GM19023 (cell line): ENCODE measurements at regions not wholly inside any gene's neighbourhood (a gene's known extent, or its start where the extent isn't known, plus 50 kb on each side); places are given as distances from the start of the nearest gene placed in this dataset.
"Not testable (repeated sequence)": the region's sequence is repeated elsewhere in the genome, so short reads cannot be mapped to it uniquely, and the experiment has no call there.

Experiments
- ATAC-seq: cut with Tn5 transposase; IDR thresholded peaks from one replicate; pipeline ENCODE4 v1.9.1; 2021; ENCODE audit warnings: mild to moderate bottlenecking, moderate library complexity; ENCODE audit not compliant: unreplicated experiment

DNA sequence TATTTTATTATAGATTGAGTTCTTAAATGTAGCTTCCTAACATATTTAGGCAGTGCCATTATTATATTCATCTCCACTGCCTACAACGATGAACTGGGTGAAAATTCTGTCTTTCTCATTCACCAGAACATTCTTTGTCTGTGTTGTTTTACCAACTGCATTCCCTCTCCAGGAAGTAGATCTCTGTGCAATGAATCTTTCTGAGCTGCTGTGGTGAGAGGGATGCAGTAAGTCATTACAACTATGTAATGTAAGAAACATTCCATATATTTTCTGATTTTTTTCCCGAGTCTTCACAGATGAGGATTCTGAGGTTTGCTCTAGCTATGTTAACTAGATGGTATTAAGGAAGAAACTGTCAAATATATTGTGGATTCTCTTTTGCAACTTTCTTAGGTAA lies 811.9 kb upstream of the PCDH7 start:
- ATAC-seq = no peak

DNA sequence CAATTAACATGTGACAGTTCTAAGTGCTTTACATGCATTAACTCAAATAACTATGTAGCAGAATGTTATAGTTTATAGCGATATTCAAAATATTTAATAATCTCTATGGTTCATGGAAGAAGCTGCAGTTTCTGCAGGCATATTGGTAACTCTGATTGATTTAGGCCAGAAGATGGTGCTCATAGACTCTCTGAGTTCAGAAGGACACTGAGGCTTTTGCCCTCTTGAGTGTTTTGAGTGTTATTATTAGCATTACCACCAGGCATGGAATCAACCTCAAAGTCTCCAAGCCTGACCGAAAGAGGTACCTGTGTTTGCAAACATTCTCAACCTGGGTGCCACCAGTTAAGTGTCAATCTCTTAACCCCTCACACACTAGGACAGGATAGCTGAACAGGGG lies 792.3 kb upstream of the PCDH7 start:
- no peak for ATAC-seq

DNA sequence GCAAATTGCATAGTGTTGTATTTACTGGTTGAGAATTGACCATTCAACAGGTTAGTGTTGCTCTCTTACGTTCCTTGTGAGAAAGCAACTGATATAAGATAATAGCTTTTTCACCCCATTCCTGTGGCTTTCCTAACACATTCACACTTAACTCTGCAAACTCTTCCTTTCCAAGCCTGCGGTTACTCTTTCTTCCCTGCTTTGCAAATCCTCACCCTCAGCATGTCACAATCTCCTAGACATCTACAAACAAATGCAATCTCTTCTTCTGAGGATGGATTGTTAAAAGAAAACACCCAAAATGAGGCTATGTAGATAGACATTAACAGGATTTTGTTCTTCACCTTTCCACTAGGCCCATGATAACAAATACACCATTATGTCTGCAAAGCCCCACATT lies 771.7 kb upstream of the PCDH7 start:
- ATAC-seq = no peak

DNA sequence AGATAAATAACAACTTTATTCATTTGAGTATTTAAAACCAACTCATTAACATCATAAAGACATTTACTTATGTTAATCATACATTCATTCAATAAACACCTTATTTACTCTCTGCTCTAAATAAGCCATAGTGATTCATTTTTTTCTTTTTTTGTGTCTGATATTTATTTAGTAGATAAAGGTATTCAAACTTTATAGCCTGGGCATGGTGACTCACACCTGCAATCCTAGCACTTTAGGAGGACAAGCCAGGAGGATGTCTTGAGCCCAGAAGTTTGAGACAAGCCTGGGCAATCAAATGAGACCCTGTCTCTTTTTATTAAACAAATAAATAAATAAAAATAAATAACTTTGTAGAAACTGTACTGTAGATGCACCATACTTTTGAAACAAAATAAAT lies 771.3 kb upstream of the PCDH7 start:
- no peak for ATAC-seq

DNA sequence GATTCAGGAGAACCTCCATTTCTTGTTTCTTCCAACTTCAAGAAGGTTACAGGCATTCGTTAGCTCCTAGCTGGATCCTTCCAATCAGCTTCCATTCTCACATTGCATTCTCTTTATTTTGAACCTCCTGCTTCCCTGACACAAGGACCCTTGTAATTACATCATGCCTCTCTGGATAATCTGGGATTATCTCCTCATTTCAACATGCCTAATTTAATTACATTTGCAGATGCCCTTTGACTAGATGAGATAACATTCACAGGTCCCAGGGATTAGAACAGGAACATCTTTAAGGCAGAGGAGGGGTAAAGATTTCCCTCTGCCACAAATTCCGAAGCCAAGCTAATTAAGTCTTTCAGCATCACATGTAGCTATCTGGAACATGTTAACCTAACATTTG lies 753.8 kb upstream of the PCDH7 start:
- ATAC-seq = no peak

DNA sequence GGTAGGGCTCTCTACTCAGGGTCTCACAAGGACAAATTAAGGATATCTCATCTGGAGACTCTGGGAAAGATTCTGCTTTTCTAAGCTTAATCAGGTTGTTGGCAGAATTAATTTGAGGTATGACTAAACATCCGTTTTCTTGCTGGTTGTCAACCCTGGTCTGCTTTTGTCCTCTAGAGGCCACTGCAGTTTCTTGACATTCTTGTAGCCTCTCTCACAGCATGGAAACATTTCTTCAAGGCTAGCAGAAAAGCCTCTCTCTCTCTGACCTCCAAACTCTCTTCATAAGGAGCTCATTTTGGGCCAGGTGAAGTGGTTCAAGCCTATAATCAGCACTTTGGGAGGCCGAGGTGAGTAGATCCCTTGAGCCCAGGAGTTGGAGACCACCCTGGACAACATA lies 749.5 kb upstream of the PCDH7 start:
- ATAC-seq = no peak

DNA sequence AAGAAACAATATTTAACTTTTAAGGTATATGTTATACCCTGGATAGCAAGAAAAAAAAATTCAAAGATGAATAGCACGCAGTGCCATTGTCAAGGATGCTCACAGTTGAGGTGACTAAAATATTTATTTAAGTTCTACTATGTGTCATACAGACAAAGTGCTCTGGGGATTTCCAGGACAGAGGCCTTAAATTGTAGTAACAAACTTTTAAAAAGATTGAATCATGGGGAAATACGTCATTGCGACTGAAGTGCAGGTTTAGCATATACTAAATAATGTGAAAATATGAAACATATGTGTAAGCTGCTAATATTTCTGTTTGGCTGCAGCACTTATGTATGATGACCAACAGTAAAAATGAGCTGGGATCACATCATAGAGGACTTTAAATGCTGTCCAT lies 748.0 kb upstream of the PCDH7 start:
- no peak for ATAC-seq

DNA sequence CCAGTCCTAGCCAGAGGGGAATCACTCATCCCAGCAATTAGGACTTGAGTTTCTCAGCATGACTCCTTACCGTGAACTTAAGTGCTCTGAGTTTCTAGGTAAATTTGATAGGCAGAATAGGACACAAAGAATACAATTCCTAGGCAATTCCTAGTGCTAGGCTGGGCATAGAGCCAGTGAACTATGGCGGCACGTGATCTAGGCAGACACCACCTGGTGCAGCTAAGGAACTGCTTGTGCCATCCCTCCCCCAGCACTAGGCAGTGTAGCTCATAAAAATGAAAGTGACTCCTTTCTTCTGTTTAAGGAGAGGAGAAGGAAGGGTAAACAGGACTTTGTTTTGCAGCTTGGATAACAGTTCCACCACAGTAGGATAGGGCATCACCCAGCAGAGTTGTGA lies 736.3 kb upstream of the PCDH7 start:
- no peak for ATAC-seq

DNA sequence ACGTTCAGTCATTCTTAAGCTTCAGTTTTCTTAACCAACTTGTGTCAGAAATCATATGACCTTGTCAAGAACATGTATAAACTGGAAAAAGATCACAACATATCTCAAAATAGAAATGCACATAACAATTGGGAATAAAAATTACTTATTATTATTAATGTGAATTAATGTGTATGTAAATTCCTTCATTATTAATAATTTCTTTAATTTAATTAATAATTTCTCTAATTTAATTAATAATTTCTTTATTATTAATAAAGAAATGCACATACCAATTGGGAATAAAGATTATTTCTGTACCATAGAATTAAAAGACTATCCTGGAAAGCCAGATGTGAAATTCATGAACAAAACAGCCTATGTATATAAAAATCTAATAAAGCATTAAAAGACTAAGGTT lies 718.5 kb upstream of the PCDH7 start:
- no peak for ATAC-seq

DNA sequence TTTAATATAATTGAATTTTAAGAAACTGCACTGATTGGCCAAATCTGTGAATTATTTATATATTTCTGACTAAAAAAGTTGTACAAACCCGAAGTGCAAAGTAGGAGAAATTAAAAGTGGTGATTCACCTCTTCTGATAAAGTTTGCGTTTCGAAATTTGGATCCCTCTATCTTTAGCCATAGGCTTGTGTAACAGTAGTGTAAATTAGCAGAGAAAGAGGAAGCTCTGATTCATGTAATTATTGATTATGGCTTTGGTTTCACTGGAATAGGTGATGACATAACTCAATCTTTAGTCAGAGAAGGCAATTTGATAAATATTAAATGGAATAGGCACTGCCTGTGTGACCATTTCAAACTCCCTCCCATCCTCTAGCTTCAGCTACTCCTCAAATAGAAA lies 717.8 kb upstream of the PCDH7 start:
- no peak for ATAC-seq

DNA sequence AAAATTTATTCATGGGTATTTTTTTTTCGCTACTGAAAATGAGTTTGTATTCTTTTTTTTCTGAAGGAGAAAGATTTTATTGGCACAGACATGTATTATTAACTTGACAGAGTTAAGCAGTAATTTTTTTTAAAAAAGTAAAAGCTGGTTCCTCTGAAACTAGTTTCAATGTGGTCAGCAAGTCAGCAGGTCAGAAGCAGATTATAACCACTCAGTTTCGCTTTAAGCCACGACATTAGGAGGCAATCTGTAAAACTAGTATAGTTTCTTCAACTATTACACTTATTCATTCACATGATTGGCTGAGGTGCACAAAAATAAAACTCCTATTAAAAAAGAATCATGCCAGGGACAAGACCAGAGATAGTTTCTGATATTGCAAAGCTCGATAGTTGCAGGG lies 714.2 kb upstream of the PCDH7 start:
- ATAC-seq = no peak

DNA sequence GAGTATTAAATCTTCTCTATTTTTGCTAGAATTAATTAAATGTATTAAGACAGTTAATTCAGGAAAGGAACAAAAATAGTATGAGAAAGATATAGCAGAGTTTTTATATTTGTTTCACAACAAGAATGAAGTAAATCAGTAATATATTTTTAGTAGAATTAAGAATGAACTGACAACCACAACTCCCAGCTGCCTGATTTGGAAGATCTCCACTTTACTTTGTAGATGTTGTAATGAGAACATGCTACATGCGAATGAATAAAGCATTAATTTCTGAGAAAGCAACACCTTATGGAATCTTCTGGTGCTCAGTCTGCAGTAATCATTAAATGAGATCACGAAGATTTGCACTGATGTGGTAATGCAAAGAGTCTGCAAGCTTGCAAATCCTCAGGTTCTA lies 695.6 kb upstream of the PCDH7 start:
- no peak for ATAC-seq

DNA sequence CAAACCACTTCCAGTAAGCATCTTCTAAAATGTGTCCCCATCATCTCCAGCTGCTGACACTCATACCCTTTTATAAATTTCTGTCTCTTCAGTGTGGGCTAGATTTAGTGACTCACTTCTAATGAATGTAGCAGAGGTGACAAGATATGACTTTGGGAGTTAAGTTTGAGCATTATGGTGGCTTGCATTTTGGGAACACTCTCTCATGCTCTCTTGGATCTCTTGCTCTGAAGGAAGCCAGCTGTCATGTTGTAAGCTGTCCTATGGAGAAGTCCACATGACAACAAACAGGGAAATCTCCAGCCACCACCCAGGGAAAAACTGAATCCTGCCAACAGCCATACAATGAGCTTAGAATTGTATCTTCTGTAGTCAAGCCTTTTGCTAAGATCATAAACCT lies 691.3 kb upstream of the PCDH7 start:
- no peak for ATAC-seq

DNA sequence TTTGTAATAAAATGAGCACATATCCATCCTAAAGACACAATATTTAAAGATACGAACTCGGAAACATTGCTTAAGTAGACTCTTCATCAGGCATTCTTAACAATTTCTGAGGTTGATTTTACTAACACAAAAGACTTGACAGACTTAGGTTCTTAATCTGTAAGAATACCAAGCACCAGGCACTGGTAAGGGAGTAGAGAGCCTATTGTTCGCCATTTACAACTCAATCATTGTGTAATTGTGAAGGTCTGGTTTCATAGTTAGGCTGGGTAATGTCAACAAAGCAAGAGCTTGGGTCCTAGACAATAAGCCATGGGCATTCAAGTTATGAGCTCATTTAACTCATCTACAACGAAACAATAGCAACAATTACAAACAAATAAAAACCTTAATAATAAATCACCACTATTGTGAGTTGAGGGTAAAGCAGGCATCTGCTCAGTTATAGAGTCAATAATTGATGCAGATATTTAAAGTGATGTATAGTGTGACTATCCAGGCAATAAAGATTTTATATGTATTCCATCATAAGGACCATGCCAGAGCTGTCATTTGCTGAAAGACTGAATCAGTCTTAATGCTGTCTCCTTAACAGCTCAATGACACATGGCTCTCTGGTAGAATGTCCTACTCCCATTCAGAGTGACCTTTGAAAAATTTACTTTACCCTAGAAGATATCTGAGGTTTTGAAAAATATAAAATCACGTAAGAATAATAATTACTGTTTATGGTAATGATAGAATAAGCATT lies 664.0 kb upstream of the PCDH7 start:
- no peak for ATAC-seq

DNA sequence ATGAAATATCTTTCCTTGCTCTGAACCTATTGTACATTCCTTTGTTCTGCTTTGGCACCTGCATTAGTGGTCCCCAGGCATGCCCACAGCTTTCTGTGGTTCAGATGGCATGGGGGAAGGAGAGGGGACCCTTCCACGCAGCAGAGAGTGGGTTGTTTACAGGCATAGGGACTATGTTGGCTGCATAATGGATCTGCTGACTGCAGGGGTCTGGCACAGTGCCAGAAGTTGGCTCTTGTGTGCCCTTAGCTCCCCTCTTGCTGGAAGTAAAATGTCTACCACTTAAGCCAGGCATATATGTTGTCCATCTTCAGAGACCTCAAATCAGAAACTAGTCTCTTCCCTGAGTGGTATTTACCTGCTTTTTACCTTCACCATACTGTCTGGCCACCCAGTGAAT lies 651.9 kb upstream of the PCDH7 start:
- no peak for ATAC-seq

DNA sequence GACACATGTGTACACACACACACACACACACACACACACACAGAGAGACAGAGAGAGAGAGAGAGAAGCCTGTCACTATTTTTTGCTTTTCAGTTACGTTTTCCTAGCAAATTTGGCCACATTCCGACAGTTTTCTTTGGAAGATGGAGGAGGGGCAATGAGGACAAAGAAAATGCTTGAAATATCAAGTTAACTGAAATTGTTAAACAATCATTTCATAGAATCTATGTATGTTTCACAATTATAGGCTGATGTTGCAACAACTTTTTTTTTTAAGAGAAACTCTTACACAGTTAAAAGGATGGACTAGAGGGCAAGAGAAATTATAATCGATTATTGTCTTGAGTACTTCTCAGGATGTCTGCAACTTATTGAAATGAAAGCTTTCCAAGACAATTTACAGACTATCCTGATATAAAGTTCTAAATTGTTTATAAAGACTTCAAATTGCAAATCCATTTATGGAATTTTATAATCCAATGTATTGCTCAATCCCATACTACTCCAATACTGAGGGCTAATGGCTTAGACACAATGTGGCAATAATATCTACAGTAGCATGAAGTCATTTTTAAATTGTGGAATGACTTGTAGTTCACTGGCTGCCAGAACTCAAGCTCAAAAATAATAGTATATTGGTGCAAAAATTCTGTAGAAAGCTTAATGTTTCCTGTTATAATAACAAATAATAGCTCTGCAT lies 647.0 kb upstream of the PCDH7 start:
- no peak for ATAC-seq

DNA sequence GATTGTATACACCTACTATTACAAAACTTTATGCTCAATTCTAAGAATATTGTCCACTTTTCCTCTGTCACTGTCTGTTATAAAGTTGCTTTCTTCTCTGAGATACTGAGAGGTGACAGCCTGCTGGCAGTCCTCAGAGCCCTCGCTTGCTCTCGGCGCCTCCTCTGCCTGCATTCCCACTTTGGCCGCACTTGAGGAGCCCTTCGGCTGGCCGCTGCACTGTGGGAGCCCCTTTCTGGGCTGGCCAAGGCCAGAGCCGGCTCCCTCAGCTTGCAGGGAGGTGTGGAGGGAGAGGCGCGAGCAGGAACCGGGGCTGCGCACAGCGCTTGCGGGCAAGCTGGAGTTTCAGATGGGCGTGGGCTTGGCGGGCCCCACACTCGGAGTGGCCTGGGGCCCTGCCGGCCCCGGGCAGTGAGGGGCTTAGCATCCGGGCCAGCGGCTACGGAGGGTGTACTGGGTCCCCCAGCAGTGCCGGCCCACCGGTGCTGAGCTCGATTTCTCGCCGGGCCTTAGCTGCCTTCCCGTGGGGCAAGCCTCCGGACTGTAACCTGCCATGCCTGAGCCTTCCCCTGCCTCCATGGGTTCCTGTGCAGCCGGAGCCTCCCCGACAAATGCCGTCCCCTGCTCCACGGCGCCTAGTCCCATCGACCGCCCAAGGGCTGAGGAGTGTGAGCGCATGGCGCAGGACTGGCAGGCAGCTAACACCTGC lies 627.6 kb upstream of the PCDH7 start:
- not testable (repeated sequence) for ATAC-seq

DNA sequence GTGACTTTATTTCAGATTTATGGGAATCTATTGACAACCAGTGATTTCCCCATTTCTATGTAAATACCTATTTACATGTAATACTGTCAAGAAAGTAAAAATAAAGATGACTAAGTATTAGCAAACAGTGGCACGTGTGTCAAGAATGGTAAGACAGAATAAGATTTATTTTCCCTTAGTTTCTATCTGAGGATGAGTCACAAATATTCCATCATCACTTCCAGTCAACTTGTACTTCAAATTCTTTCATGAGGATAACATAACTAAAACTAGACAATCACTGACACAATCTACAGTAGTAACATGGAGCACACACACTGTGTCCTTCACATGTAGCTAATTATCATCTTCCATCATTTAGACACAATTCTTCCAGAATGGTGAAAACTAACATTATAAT lies 625.3 kb upstream of the PCDH7 start:
- ATAC-seq = no peak

DNA sequence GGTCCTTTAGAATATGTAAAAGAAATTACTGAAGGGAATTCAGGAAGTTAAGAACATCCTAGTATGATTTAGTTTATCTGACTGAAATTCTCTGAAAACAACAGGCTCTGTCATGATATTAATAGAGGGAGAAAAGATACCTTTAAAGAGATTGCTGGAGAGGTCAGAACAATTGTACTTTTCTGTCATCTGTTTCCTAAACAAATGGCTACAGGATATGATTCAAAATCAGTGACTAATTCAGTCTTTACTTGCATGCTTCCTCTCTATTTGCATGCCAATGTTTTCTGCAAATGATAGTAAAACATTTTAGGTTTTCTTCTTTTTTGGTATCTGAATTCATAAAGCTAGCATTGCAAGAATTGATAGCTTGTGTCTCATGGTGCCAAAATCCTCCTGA lies 616.7 kb upstream of the PCDH7 start:
- ATAC-seq = no peak

DNA sequence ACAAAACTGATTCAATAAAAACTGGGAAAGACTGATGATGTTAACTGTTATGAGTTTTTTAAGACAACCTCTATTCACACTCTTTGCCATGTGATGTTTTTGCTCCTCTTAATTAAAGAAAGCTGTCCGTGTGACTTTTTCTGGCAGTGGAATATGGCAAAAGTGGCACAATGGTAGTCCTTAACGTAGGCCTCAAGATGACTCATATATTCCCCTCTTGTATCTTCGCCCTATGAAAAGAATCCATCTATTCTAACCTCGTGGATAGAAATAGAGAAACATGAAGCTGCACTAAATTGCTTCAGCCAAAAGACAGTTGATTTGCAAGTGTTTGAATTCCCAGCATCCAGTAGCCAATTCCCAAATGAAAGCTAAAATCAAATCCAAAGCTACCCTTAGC lies 603.8 kb upstream of the PCDH7 start:
- ATAC-seq = no peak

DNA sequence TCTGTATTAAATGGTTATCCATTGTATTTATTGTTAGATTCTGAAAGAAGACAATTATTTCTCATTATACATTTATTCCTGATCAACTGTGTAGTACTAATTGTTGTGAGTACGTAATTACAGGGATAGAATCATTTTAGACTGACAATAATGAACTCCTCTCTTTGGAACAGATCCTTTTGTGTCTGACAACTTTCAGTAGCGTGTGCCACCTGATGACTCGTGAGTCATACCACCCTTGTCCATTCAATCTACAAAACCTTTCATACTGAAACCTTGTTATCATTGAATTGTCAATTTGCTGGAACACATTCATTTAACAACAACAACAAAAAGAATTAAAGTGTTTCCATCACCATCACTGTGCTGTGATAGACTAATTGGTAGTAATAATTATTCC lies 602.7 kb upstream of the PCDH7 start:
- ATAC-seq = no peak

DNA sequence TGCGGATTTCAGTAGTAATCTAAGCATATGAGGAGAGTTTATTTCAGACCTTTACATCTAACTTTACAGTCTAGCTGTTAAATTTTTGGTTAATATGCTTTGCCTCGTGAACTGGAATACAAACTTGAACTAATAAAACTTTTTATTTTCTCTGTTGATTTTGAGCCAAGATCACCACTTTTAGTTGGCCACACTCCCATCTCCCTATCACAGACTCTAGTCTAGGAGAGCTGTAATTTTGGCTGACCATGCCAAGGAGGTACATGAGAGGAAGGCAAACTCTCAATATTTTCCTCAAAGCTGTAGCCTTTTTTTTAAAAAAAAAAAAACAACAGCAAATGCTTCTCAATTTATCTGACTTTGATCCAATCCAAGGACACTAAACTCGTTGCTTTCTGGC lies 597.5 kb upstream of the PCDH7 start:
- ATAC-seq = no peak
